WTC11 (cell line): ENCODE measurements at regions not wholly inside any gene's neighbourhood (a gene's known extent, or its start where the extent isn't known, plus 50 kb on each side); places are given as distances from the start of the nearest gene placed in this dataset.

Experiments
- ATAC-seq: fragments of 200-7000 bp; cut with Tn5 transposase; 2 replicates; pipeline ENCODE4 v1.10.0; 2021; ENCODE audit warnings: mild to moderate bottlenecking, moderate library complexity
- CTCF ChIA-PET: fragments of 300-600 bp; sonication (Branson Sonifier 250); formaldehyde crosslinking; loops from one replicate; lab custom pipeline; 2021; ENCODE audit warnings: antibody characterized with exemption; lab: Charles Lee
- POLR2A ChIA-PET: fragments of 350-600 bp; sonication (Branson Sonifier 250); formaldehyde crosslinking; loops from one replicate; lab custom pipeline; 2021; ENCODE audit warnings: antibody characterized with exemption; lab: Charles Lee
- DNase-seq: peaks from one replicate; pipeline ENCODE4 v3.0.0; 2021; ENCODE audit warnings: low spot score
- H3K27ac Mint-ChIP-seq: 2 replicates; pipeline ENCODE4 v1.8.0; 2021; ENCODE audit warnings: mixed read lengths
- H3K27me3 Mint-ChIP-seq: 2 replicates; pipeline ENCODE4 v1.8.0; 2021; ENCODE audit warnings: low read depth, mild to moderate bottlenecking, moderate library complexity, mixed read lengths
- H3K36me3 Mint-ChIP-seq: 2 replicates; pipeline ENCODE4 v1.8.0; 2021; ENCODE audit warnings: mixed read lengths
- H3K4me1 Mint-ChIP-seq: 2 replicates; pipeline ENCODE4 v1.8.0; 2022; ENCODE audit warnings: mixed read lengths
- H3K4me3 Mint-ChIP-seq: 2 replicates; pipeline ENCODE4 v1.8.0; 2021; ENCODE audit warnings: mild to moderate bottlenecking, moderate library complexity, mixed read lengths
- H3K9me3 Mint-ChIP-seq: 2 replicates; pipeline ENCODE4 v1.8.0; 2021; ENCODE audit warnings: mixed read lengths
- ATF2 ChIP-seq: sonication (generic); formaldehyde crosslinking; IDR thresholded peaks from 2 replicates; pipeline ENCODE4 v1.8.1; 2022; ENCODE audit warnings: low read depth, missing genetic modification reagents, borderline replicate concordance
- CBFB ChIP-seq: sonication (generic); formaldehyde crosslinking; IDR thresholded peaks from 2 replicates; pipeline ENCODE4 v1.8.1; 2022; ENCODE audit warnings: mild to moderate bottlenecking, low read depth, missing genetic modification reagents
- CDX4 ChIP-seq: fragments of 250-450 bp; sonication (Bioruptor Pico); IDR thresholded peaks from 2 replicates; pipeline ENCODE4 v1.9.0; 2021; ENCODE audit warnings: moderate library complexity, mild to moderate bottlenecking, inconsistent platforms, borderline replicate concordance
- E2F4 ChIP-seq: sonication (generic); formaldehyde crosslinking; IDR thresholded peaks from 2 replicates; pipeline ENCODE4 v1.8.1; 2022; ENCODE audit warnings: low read depth, mild to moderate bottlenecking, moderate library complexity, missing genetic modification reagents, borderline replicate concordance
- ETV6 ChIP-seq: sonication (generic); formaldehyde crosslinking; IDR thresholded peaks from 2 replicates; pipeline ENCODE4 v1.8.1; 2022; ENCODE audit warnings: mild to moderate bottlenecking, missing genetic modification reagents
- FOXJ3 ChIP-seq: sonication (generic); formaldehyde crosslinking; IDR thresholded peaks from 2 replicates; pipeline ENCODE4 v1.9.0; 2021; ENCODE audit warnings: missing genetic modification reagents, mild to moderate bottlenecking, borderline replicate concordance
- FOXP1 ChIP-seq: sonication (generic); formaldehyde crosslinking; IDR thresholded peaks from 2 replicates; pipeline ENCODE4 v1.8.0; 2022; ENCODE audit warnings: missing genetic modification reagents, mild to moderate bottlenecking, moderate library complexity, borderline replicate concordance
- GABPB1 ChIP-seq: sonication (generic); formaldehyde crosslinking; IDR thresholded peaks from 2 replicates; pipeline ENCODE4 v1.8.1; 2023; ENCODE audit warnings: mild to moderate bottlenecking, missing genetic modification reagents
- GRHL2 ChIP-seq: fragments of 250-450 bp; sonication (Bioruptor Pico); IDR thresholded peaks from 2 replicates; pipeline ENCODE4 v1.8.0; 2022; ENCODE audit warnings: mild to moderate bottlenecking, moderate library complexity; ENCODE audit not compliant: insufficient replicate concordance, severe bottlenecking
- GTF2I ChIP-seq: fragments of 250-450 bp; sonication (Bioruptor Pico); conservative IDR thresholded peaks from 2 replicates; pipeline ENCODE4 v1.4.0; 2021; ENCODE audit warnings: mild to moderate bottlenecking
- KAT7 ChIP-seq: sonication (generic); formaldehyde crosslinking; IDR thresholded peaks from 2 replicates; pipeline ENCODE4 v1.8.1; 2023; ENCODE audit warnings: missing genetic modification reagents, mild to moderate bottlenecking, borderline replicate concordance
- MYBL2 ChIP-seq: sonication (generic); formaldehyde crosslinking; IDR thresholded peaks from 2 replicates; pipeline ENCODE4 v1.8.1; 2023; ENCODE audit warnings: mild to moderate bottlenecking, moderate library complexity, missing genetic modification reagents
- NR3C1 ChIP-seq: sonication (generic); formaldehyde crosslinking; conservative IDR thresholded peaks from 2 replicates; pipeline ENCODE4 v1.8.1; 2023; ENCODE audit warnings: low read depth, mild to moderate bottlenecking, missing genetic modification reagents
- OVOL2 ChIP-seq: fragments of 250-450 bp; sonication (Bioruptor Pico); IDR thresholded peaks from 2 replicates; pipeline ENCODE4 v1.9.0; 2021; ENCODE audit warnings: mild to moderate bottlenecking, borderline replicate concordance
- PREB ChIP-seq: sonication (generic); formaldehyde crosslinking; IDR thresholded peaks from 2 replicates; pipeline ENCODE4 v1.8.1; 2022; ENCODE audit warnings: mild to moderate bottlenecking, missing genetic modification reagents, moderate library complexity, borderline replicate concordance
- SMAD4 ChIP-seq: sonication (generic); formaldehyde crosslinking; IDR thresholded peaks from 2 replicates; pipeline ENCODE4 v1.8.0; 2022; ENCODE audit warnings: mild to moderate bottlenecking, missing genetic modification reagents
- TEAD1 ChIP-seq: sonication (generic); formaldehyde crosslinking; IDR thresholded peaks from 2 replicates; pipeline ENCODE4 v1.8.0; 2022; ENCODE audit warnings: mild to moderate bottlenecking, missing genetic modification reagents
- TEAD4 ChIP-seq: sonication (generic); formaldehyde crosslinking; IDR thresholded peaks from 2 replicates; pipeline ENCODE4 v1.8.0; 2022; ENCODE audit warnings: mild to moderate bottlenecking, missing genetic modification reagents
- ZMAT4 ChIP-seq: fragments of 250-450 bp; sonication (Bioruptor Pico); IDR thresholded peaks from 2 replicates; pipeline ENCODE4 v1.9.0; 2021; ENCODE audit warnings: mild to moderate bottlenecking
- ZSCAN18 ChIP-seq: fragments of 250-450 bp; sonication (Bioruptor Pico); IDR thresholded peaks from 2 replicates; pipeline ENCODE4 v2.1.2; 2022; ENCODE audit warnings: mild to moderate bottlenecking, moderate library complexity
- TF ChIP-seq, protein P1 (sequence below): sonication (generic); formaldehyde crosslinking; IDR thresholded peaks from 2 replicates; pipeline ENCODE4 v1.8.0; 2022; ENCODE audit warnings: mild to moderate bottlenecking, missing genetic modification reagents
- TF ChIP-seq, protein P2 (sequence below): sonication (generic); formaldehyde crosslinking; conservative IDR thresholded peaks from 2 replicates; pipeline ENCODE4 v1.8.1; 2023; ENCODE audit warnings: mild to moderate bottlenecking, low read depth, missing genetic modification reagents, moderate library complexity
- TF ChIP-seq, protein P3 (sequence below): sonication (generic); formaldehyde crosslinking; IDR thresholded peaks from 2 replicates; pipeline ENCODE4 v1.8.0; 2022; ENCODE audit warnings: mild to moderate bottlenecking, missing genetic modification reagents
- TF ChIP-seq, protein P4 (sequence below): sonication (generic); formaldehyde crosslinking; IDR thresholded peaks from 2 replicates; pipeline ENCODE4 v1.8.0; 2022; ENCODE audit warnings: mild to moderate bottlenecking, missing genetic modification reagents

GRCh38 chr12:108029051-108029835 lies 99.8 kb upstream of the WSCD2 start:
- TF ChIP-seq, protein P1, sequence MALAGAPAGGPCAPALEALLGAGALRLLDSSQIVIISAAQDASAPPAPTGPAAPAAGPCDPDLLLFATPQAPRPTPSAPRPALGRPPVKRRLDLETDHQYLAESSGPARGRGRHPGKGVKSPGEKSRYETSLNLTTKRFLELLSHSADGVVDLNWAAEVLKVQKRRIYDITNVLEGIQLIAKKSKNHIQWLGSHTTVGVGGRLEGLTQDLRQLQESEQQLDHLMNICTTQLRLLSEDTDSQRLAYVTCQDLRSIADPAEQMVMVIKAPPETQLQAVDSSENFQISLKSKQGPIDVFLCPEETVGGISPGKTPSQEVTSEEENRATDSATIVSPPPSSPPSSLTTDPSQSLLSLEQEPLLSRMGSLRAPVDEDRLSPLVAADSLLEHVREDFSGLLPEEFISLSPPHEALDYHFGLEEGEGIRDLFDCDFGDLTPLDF (CRISPR knock-in tag) = no peak
- no peak for TF ChIP-seq NR3C1 (CRISPR knock-in tag)
- TF ChIP-seq CBFB (CRISPR knock-in tag) = no peak
- TF ChIP-seq SMAD4 (CRISPR knock-in tag) = no peak
- TF ChIP-seq, protein P2, sequence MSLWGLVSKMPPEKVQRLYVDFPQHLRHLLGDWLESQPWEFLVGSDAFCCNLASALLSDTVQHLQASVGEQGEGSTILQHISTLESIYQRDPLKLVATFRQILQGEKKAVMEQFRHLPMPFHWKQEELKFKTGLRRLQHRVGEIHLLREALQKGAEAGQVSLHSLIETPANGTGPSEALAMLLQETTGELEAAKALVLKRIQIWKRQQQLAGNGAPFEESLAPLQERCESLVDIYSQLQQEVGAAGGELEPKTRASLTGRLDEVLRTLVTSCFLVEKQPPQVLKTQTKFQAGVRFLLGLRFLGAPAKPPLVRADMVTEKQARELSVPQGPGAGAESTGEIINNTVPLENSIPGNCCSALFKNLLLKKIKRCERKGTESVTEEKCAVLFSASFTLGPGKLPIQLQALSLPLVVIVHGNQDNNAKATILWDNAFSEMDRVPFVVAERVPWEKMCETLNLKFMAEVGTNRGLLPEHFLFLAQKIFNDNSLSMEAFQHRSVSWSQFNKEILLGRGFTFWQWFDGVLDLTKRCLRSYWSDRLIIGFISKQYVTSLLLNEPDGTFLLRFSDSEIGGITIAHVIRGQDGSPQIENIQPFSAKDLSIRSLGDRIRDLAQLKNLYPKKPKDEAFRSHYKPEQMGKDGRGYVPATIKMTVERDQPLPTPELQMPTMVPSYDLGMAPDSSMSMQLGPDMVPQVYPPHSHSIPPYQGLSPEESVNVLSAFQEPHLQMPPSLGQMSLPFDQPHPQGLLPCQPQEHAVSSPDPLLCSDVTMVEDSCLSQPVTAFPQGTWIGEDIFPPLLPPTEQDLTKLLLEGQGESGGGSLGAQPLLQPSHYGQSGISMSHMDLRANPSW (CRISPR knock-in tag) = no peak
- no peak for TF ChIP-seq TEAD1 (CRISPR knock-in tag)
- TF ChIP-seq FOXP1 = no peak
- no peak for TF ChIP-seq OVOL2 (CRISPR knock-in tag)
- no peak for TF ChIP-seq TEAD4
- TF ChIP-seq FOXJ3 (CRISPR knock-in tag) = no peak
- no peak for TF ChIP-seq PREB (CRISPR knock-in tag)
- TF ChIP-seq ETV6 (CRISPR knock-in tag) = no peak
- TF ChIP-seq GRHL2 (CRISPR knock-in tag) = no peak
- no peak for TF ChIP-seq ATF2
- TF ChIP-seq, protein P3, sequence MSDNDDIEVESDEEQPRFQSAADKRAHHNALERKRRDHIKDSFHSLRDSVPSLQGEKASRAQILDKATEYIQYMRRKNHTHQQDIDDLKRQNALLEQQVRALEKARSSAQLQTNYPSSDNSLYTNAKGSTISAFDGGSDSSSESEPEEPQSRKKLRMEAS = no peak
- no peak for TF ChIP-seq KAT7 (CRISPR knock-in tag)
- TF ChIP-seq ZMAT4 = no peak
- TF ChIP-seq GTF2I (CRISPR knock-in tag) = no peak
- peaks cover 24% of the 10 kb centered on the region for H3K27me3 Mint-ChIP-seq

GRCh38 chr12:108033090-108033489 lies 96.0 kb upstream of the WSCD2 start:
- ATAC-seq (peak; percentile 74), DNase-seq (no peak)
- H3K4me3 Mint-ChIP-seq = no peak overlapping the region
- H3K27ac Mint-ChIP-seq = no peak overlapping the region
- peaks cover 46% of the 10 kb centered on the region for H3K27me3 Mint-ChIP-seq
- no peaks in the 10 kb centered on the region for H3K9me3 Mint-ChIP-seq
- ChIA-PET CTCF (no interaction called here), POLR2A (no interaction called here)
- no peaks in the 10 kb centered on the region for H3K36me3 Mint-ChIP-seq
- H3K4me1 Mint-ChIP-seq = 0 out of 2 replicates have a peak, but pooled peaks cover 4% of the 10 kb centered on the region
- TF ChIP-seq MYBL2 (CRISPR knock-in tag) (no peak), GABPB1 (CRISPR knock-in tag) (no peak), ZSCAN18 (CRISPR knock-in tag) (no peak), CDX4 (no peak), E2F4 (CRISPR knock-in tag) (no peak)
- TF ChIP-seq, protein P4, sequence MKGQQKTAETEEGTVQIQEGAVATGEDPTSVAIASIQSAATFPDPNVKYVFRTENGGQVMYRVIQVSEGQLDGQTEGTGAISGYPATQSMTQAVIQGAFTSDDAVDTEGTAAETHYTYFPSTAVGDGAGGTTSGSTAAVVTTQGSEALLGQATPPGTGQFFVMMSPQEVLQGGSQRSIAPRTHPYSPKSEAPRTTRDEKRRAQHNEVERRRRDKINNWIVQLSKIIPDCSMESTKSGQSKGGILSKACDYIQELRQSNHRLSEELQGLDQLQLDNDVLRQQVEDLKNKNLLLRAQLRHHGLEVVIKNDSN (CRISPR knock-in tag) = no peak

More at GRCh38 chr12:108029051-108029835, 99.8 kb upstream of the WSCD2 start:
- ATAC-seq = peak; percentile 39; the same call in 1 of the 2 replicates
- ChIA-PET CTCF (interaction anchor here (0.8 to 1.9 kb wide), 1 partner anchor 36 kb away, joined by 6 read pairs; no protein-coding TSS in a partner anchor), POLR2A (no interaction called here)
- Mint-ChIP-seq H3K27ac (no peak overlapping the region), H3K9me3 (no peaks in the 10 kb centered on the region), H3K36me3 (no peaks in the 10 kb centered on the region), H3K4me3 (no peak overlapping the region), H3K4me1 (0 out of 2 replicates have a peak, but pooled peaks cover 4% of the 10 kb centered on the region)
- DNase-seq = no peak
